ENCODE measurements at regions not wholly inside any gene's neighbourhood (a gene's known extent, or its start where the extent isn't known, plus 50 kb on each side); places are given as distances from the start of the nearest gene placed in this dataset.

DNA sequence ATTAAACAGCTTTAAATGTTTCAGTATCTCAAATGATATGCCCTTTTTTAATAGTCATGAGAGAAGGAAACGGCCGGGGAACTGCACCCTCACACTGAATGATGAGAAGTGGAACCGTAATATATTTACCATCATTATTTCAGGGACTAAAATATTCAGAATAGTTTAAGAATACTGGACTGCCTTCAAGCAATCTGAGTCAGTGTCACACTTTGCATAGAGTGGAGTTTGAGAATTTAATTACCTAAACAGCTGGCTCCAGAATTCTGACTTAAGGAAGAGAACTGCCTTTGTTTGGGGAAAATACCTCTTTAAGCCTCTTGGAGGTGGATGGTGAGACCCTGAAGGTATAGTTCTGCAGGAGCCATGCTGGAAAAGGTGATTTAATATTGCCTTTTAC, 135.9 kb upstream of the EPHA7 start:
- H3K27ac Mint-ChIP-seq (ENCODE audit: unreplicated experiment) = no peak overlapping the region
- no peaks in the 10 kb centered on the region for H3K36me3 Mint-ChIP-seq (ENCODE audit: low read depth)
- H3K4me3 Mint-ChIP-seq (ENCODE audit: unreplicated experiment) = no peak overlapping the region
- no peak for DNase-seq (ENCODE audit: low spot score)
- peaks cover 8% of the 10 kb centered on the region for H3K4me1 Mint-ChIP-seq (ENCODE audit: low read depth)
- TF ChIP-seq CTCF (IDR thresholded peaks at IDR 0.05) = no peak
- H3K27me3 Mint-ChIP-seq (ENCODE audit: low read depth) = no peaks in the 10 kb centered on the region
- H3K9me3 Mint-ChIP-seq (ENCODE audit: low read depth) = no peaks in the 10 kb centered on the region

GRCh38 chr6:93554018-93554417, 134.7 kb upstream of the EPHA7 start:
- DNase-seq (ENCODE audit: low spot score) = no peak
- Mint-ChIP-seq H3K27ac (ENCODE audit: unreplicated experiment) (no peak overlapping the region), H3K4me1 (ENCODE audit: low read depth) (no peaks in the 10 kb centered on the region), H3K9me3 (ENCODE audit: low read depth) (no peaks in the 10 kb centered on the region), H3K36me3 (ENCODE audit: low read depth) (no peaks in the 10 kb centered on the region), H3K27me3 (ENCODE audit: low read depth) (no peaks in the 10 kb centered on the region), H3K4me3 (ENCODE audit: unreplicated experiment) (no peak overlapping the region)
- TF ChIP-seq CTCF (IDR thresholded peaks at IDR 0.05) = no peak

- H3K4me3 Mint-ChIP-seq (ENCODE audit: unreplicated experiment) = no peak overlapping the region
- DNase-seq (ENCODE audit: low spot score) = no peak
- H3K9me3 Mint-ChIP-seq (ENCODE audit: low read depth) = peaks cover 8% of the 10 kb centered on the region
- no peaks in the 10 kb centered on the region for H3K27me3 Mint-ChIP-seq (ENCODE audit: low read depth)
- H3K27ac Mint-ChIP-seq (ENCODE audit: unreplicated experiment) = no peak overlapping the region
- no peaks in the 10 kb centered on the region for H3K4me1 Mint-ChIP-seq (ENCODE audit: low read depth)
- TF ChIP-seq CTCF (IDR thresholded peaks at IDR 0.05) = no peak
- H3K36me3 Mint-ChIP-seq (ENCODE audit: low read depth) = peaks cover 6% of the 10 kb centered on the region
Observed at GRCh38 chr6:93550551-93551276, 131.4 kb upstream of the EPHA7 start.

DNA sequence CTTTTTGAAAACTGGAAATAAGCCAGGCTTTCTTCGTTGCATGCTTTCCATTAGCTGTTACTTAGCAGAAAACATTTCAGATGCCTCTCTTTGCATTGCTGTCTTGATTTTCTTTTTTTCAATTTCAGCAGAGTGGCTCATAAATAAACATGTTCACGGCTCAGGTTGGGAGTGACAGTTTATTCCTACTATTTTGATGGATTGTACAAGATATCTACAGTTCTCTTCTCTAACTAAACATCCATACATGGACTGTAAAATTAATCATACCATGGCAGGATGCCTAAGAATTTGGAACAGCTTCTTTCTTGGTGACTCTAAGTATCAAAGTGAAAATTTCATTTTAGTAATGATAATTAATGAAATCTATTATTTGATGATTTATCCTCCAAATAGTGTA, 130.5 kb upstream of the EPHA7 start:
- no peaks in the 10 kb centered on the region for H3K4me1 Mint-ChIP-seq (ENCODE audit: low read depth)

More for the DNA sequence above, 130.5 kb upstream of the EPHA7 start:
- Mint-ChIP-seq H3K27ac (ENCODE audit: unreplicated experiment) (no peak overlapping the region), H3K4me3 (ENCODE audit: unreplicated experiment) (no peak overlapping the region), H3K27me3 (ENCODE audit: low read depth) (no peaks in the 10 kb centered on the region), H3K36me3 (ENCODE audit: low read depth) (peaks cover 6% of the 10 kb centered on the region), H3K9me3 (ENCODE audit: low read depth) (peaks cover 8% of the 10 kb centered on the region)
- no peak for DNase-seq (ENCODE audit: low spot score)
- TF ChIP-seq CTCF (IDR thresholded peaks at IDR 0.05) = no peak

All from chondrocyte (in vitro differentiated cells).